B cell (primary cell): ENCODE measurements at regions not wholly inside any gene's neighbourhood (a gene's known extent, or its start where the extent isn't known, plus 50 kb on each side); places are given as distances from the start of the nearest gene placed in this dataset.

Experiments
- ATAC-seq: fragments of 200-7000 bp; cut with Tn5 transposase; one replicate; pipeline ENCODE4 v1.10.0; 2021; ENCODE audit warnings: low read depth, mild to moderate bottlenecking, moderate number of reproducible peaks, moderate library complexity
- CTCF ChIA-PET: fragments of 350-600 bp; sonication (Branson Sonifier 250); formaldehyde crosslinking; loops from one replicate; lab custom pipeline; 2021; ENCODE audit warnings: antibody characterized with exemption, inconsistent platforms; lab: Charles Lee
- POLR2A ChIA-PET: fragments of 350-600 bp; sonication (Branson Sonifier 250); formaldehyde crosslinking; loops from one replicate; lab custom pipeline; 2021; ENCODE audit warnings: antibody characterized with exemption; lab: Charles Lee
- DNase-seq: peaks from one replicate; pipeline ENCODE4 v3.0.0; 2013
- H2AFZ ChIP-seq: 2 replicates; pipeline ENCODE4 v1.6.1; 2012; ENCODE audit warnings: mild to moderate bottlenecking, low read depth, low read length; ENCODE audit not compliant: insufficient read depth, poor library complexity, severe bottlenecking
- H3K27ac ChIP-seq, 2 donors: 1 replicate in 1 of 2; 2 replicates in 1 of 2; pipeline ENCODE4 v1.5.1; 2012 to 2013; ENCODE audit warnings: low read length in 2 of 2, mild to moderate bottlenecking in 2 of 2, moderate library complexity in 1 of 2
- H3K27me3 ChIP-seq, 4 experiments: fragments of 200-600 bp in 1 of 4; sonication (generic) in 1 of 4; replicated peaks in 1 of 4; 1 replicate in 2 of 4; 2 replicates in 2 of 4; pipeline versions ENCODE4 v1.6.1 to v1.7.0; 2013 to 2016; ENCODE audit warnings: low read length in 3 of 4, mild to moderate bottlenecking in 2 of 4, mixed read lengths in 1 of 4, moderate library complexity in 1 of 4; ENCODE audit not compliant: insufficient read depth in 4 of 4, control insufficient read depth in 3 of 4; ENCODE audit errors: control extremely low read depth in 1 of 4
- H3K36me3 ChIP-seq, 2 experiments: replicated peaks in 1 of 2; 1 replicate in 1 of 2; 2 replicates in 1 of 2; pipeline versions ENCODE4 v1.6.1 to v1.7.1; 2013; ENCODE audit warnings: low read length in 1 of 2; ENCODE audit not compliant: insufficient read depth in 2 of 2, control insufficient read depth in 1 of 2; ENCODE audit errors: control extremely low read depth in 1 of 2, extremely low read depth in 1 of 2
- H3K4me1 ChIP-seq, 2 donors: fragments of 200-600 bp in 1 of 2; sonication (generic) in 1 of 2; 1 replicate in 1 of 2; 2 replicates in 1 of 2; pipeline versions ENCODE4 v1.5.1 to v1.6.1; 2013 to 2017; ENCODE audit warnings: low read length in 2 of 2; ENCODE audit not compliant: control insufficient read depth in 2 of 2, insufficient read depth in 2 of 2
- H3K4me2 ChIP-seq: replicated peaks from 2 replicates; pipeline ENCODE3; 2012; ENCODE audit warnings: mild to moderate bottlenecking, low read depth, low read length; ENCODE audit not compliant: poor library complexity, severe bottlenecking
- H3K4me3 ChIP-seq, 5 experiments: fragments of 200-600 bp in 1 of 5; sonication (generic) in 1 of 5; 1 replicate in 3 of 5; 2 replicates in 2 of 5; pipeline versions ENCODE4 v1.5.1 to v1.7.0; 2011 to 2016; ENCODE audit warnings: low read length in 4 of 5, mild to moderate bottlenecking in 4 of 5, low read depth in 2 of 5, control low read depth in 1 of 5, moderate library complexity in 1 of 5; ENCODE audit not compliant: insufficient read depth in 1 of 5; ENCODE audit errors: control extremely low read depth in 1 of 5, extremely low read depth in 1 of 5
- H3K79me2 ChIP-seq: fragments of 200-600 bp; sonication (generic); one replicate; pipeline ENCODE4 v1.6.0; 2016; ENCODE audit warnings: low read length; ENCODE audit not compliant: control insufficient read depth, insufficient read depth
- H3K9ac ChIP-seq: fragments of 200-600 bp; sonication (generic); 2 replicates; pipeline ENCODE4 v1.6.1; 2017; ENCODE audit warnings: mild to moderate bottlenecking, low read length, moderate library complexity
- H3K9me3 ChIP-seq, 3 donors: one replicate each; pipeline versions ENCODE4 v1.6.1 to v1.7.1; 2013; ENCODE audit warnings: low read length in 2 of 3; ENCODE audit not compliant: control insufficient read depth in 2 of 3, insufficient read depth in 1 of 3; ENCODE audit errors: control extremely low read depth in 1 of 3
- H4K20me1 ChIP-seq: 2 replicates; pipeline ENCODE4 v1.6.0; 2012; ENCODE audit warnings: mild to moderate bottlenecking, low read length; ENCODE audit not compliant: insufficient read depth, control insufficient read depth, poor library complexity, severe bottlenecking
- H3K27ac Mint-ChIP-seq: one replicate; pipeline ENCODE4 v1.8.0; 2021; ENCODE audit warnings: mixed read lengths
- H3K27me3 Mint-ChIP-seq: one replicate; pipeline ENCODE4 v1.8.0; 2021; ENCODE audit warnings: mixed read lengths
- H3K4me1 Mint-ChIP-seq: one replicate; pipeline ENCODE4 v1.8.0; 2021; ENCODE audit warnings: mixed read lengths
- H3K4me3 Mint-ChIP-seq: one replicate; pipeline ENCODE4 v1.8.0; 2021; ENCODE audit warnings: mixed read lengths
- H3K9me3 Mint-ChIP-seq: one replicate; pipeline ENCODE4 v1.8.0; 2022; ENCODE audit warnings: mixed read lengths; ENCODE audit not compliant: insufficient read depth
- CTCF ChIP-seq: fragments of 200-600 bp; IDR thresholded peaks from one replicate; pipeline ENCODE4 v1.8.0; 2022; ENCODE audit warnings: antibody characterized with exemption, mild to moderate bottlenecking
- EZH2 ChIP-seq: IDR thresholded peaks from 2 replicates; pipeline ENCODE4 v1.6.1; 2012; ENCODE audit warnings: borderline replicate concordance, low read depth, mild to moderate bottlenecking, moderate library complexity, low read length; ENCODE audit not compliant: insufficient read depth, poor library complexity, severe bottlenecking
- WGBS: methylation state at CpG from one replicate; pipeline ENCODE4 v1.1.5; 2013; ENCODE audit warnings: missing lambda C conversion rate; ENCODE audit not compliant: insufficient coverage; 5-methylcytosine and 5-hydroxymethylcytosine counted together
- intact Hi-C: fragments of 100-400 bp; cut with micrococcal nuclease; formaldehyde crosslinking; loops from one replicate; pipeline ENCODE4 v1.10.0; 2022

GRCh38 chr3:1883534-1883933 is 215.1 kb upstream of the CNTN4 start:
- Mint-ChIP-seq H3K4me1 (no peaks in the 10 kb centered on the region), H3K4me3 (no peak overlapping the region), H3K27me3 (no peaks in the 10 kb centered on the region), H3K9me3 (no peaks in the 10 kb centered on the region), H3K27ac (no peak overlapping the region)
- Histone ChIP-seq H3K79me2 (no peaks in the 10 kb centered on the region), H3K4me1 (no peaks in the 10 kb centered on the region), H3K36me3 (no peaks in the 10 kb centered on the region), H4K20me1 (no peaks in the 10 kb centered on the region), H3K9ac (no peak overlapping the region), H3K27me3 (no peaks in the 10 kb centered on the region), H3K4me3 (no peak overlapping the region), H3K4me2 (no peak overlapping the region), H3K27ac (no peak overlapping the region), H3K9me3 (no peaks in the 10 kb centered on the region), H2AFZ (no peak overlapping the region)
- ATAC-seq (no peak), DNase-seq (no peak)
- POLR2A ChIA-PET = no interaction called here
- TF ChIP-seq EZH2 (no peak), CTCF (no peak)
- CTCF ChIA-PET = no interaction called here
- intact Hi-C loops = no loop called here
- no CpG with 5 or more reads among the region's 1 CpG for WGBS

GRCh38 chr3:1892459-1892858 is 206.2 kb upstream of the CNTN4 start:
- Mint-ChIP-seq H3K27me3 (no peaks in the 10 kb centered on the region), H3K4me3 (no peak overlapping the region), H3K9me3 (peaks cover 8% of the 10 kb centered on the region), H3K4me1 (no peaks in the 10 kb centered on the region), H3K27ac (no peak overlapping the region)
- Histone ChIP-seq H4K20me1 (no peaks in the 10 kb centered on the region), H3K4me3 (no peak overlapping the region), H3K36me3 (no peaks in the 10 kb centered on the region), H3K27ac (no peak overlapping the region), H3K27me3 (no peaks in the 10 kb centered on the region), H3K4me2 (no peak overlapping the region), H3K9ac (no peak overlapping the region), H2AFZ (no peak overlapping the region), H3K79me2 (no peaks in the 10 kb centered on the region), H3K9me3 (peaks cover 0 to 3% (median 0%) of the 10 kb centered on the region in 3 donors), H3K4me1 (no peaks in the 10 kb centered on the region)
- intact Hi-C loops = no loop called here
- DNase-seq (no peak), ATAC-seq (no peak)
- CTCF ChIA-PET = no interaction called here
- no peak for TF ChIP-seq CTCF
- no peak for TF ChIP-seq EZH2
- WGBS = 100% methylated on average over 1 of the region's 2 CpGs
- POLR2A ChIA-PET = no interaction called here
